ENCODE measurements at regions not wholly inside any gene's neighbourhood (a gene's known extent, or its start where the extent isn't known, plus 50 kb on each side); places are given as distances from the start of the nearest gene placed in this dataset.
"Not testable (repeated sequence)": the region's sequence is repeated elsewhere in the genome, so short reads cannot be mapped to it uniquely, and the experiment has no call there.

- Histone ChIP-seq H2AFZ (no peak overlapping the region), H3K4me3 (ENCODE audit: low read depth, low read length) (no peak overlapping the region), H3K4me2 (ENCODE audit: low read length) (no peak overlapping the region), H3K36me3 (ENCODE audit: control insufficient read depth, insufficient read depth, low read length) (no peaks in the 10 kb centered on the region), H3K27me3 (ENCODE audit: control insufficient read depth, insufficient read depth, low read length) (no peaks in the 10 kb centered on the region), H3K4me1 (no peaks in the 10 kb centered on the region), H3K27ac (no peak overlapping the region), H3K9me3 (ENCODE audit: control insufficient read depth, low read length) (no peaks in the 10 kb centered on the region), H3K9ac (no peak overlapping the region), H3K79me2 (no peaks in the 10 kb centered on the region)
- no peak for TF ChIP-seq CTCF (IDR thresholded peaks at IDR 0.05)
Measured at GRCh38 chr13:63774133-63774532, 2358.5 kb upstream of the PCDH20 start.

- no peaks in the 10 kb centered on the region for H3K4me1 ChIP-seq
Measured at GRCh38 chr13:63773476-63773875, 2357.8 kb upstream of the PCDH20 start.

GRCh38 chr13:63757683-63758082 is 2342.0 kb upstream of the PCDH20 start:
- not testable (repeated sequence) for H3K4me1 ChIP-seq; H3K36me3 ChIP-seq (ENCODE audit: control insufficient read depth, insufficient read depth, low read length); H3K9me3 ChIP-seq (ENCODE audit: control insufficient read depth, low read length); H3K9ac ChIP-seq; H3K27ac ChIP-seq; H3K79me2 ChIP-seq; H3K4me3 ChIP-seq (ENCODE audit: low read depth, low read length); H2AFZ ChIP-seq; H3K27me3 ChIP-seq (ENCODE audit: control insufficient read depth, insufficient read depth, low read length); H3K4me2 ChIP-seq (ENCODE audit: low read length)

More at GRCh38 chr13:63773476-63773875, 2357.8 kb upstream of the PCDH20 start:
- Histone ChIP-seq H3K4me3 (ENCODE audit: low read depth, low read length) (no peak overlapping the region), H3K36me3 (ENCODE audit: control insufficient read depth, insufficient read depth, low read length) (no peaks in the 10 kb centered on the region), H3K4me2 (ENCODE audit: low read length) (no peak overlapping the region), H3K79me2 (no peaks in the 10 kb centered on the region), H3K27me3 (ENCODE audit: control insufficient read depth, insufficient read depth, low read length) (no peaks in the 10 kb centered on the region), H3K9ac (no peak overlapping the region), H3K9me3 (ENCODE audit: control insufficient read depth, low read length) (no peaks in the 10 kb centered on the region), H2AFZ (no peak overlapping the region), H3K27ac (no peak overlapping the region)
- TF ChIP-seq CTCF (IDR thresholded peaks at IDR 0.05) = no peak

- not testable (repeated sequence) for H3K4me2 ChIP-seq (ENCODE audit: low read length); H3K27me3 ChIP-seq (ENCODE audit: control insufficient read depth, insufficient read depth, low read length); H3K9me3 ChIP-seq (ENCODE audit: control insufficient read depth, low read length); H3K36me3 ChIP-seq (ENCODE audit: control insufficient read depth, insufficient read depth, low read length); H3K4me3 ChIP-seq (ENCODE audit: low read depth, low read length); H3K79me2 ChIP-seq; H3K9ac ChIP-seq; H3K27ac ChIP-seq; H2AFZ ChIP-seq; H3K4me1 ChIP-seq
Measured at GRCh38 chr13:63749857-63750256, 2334.2 kb upstream of the PCDH20 start.

- not testable (repeated sequence) for H3K4me3 ChIP-seq (ENCODE audit: low read depth, low read length); H3K9ac ChIP-seq; H3K36me3 ChIP-seq (ENCODE audit: control insufficient read depth, insufficient read depth, low read length); H3K79me2 ChIP-seq; H3K9me3 ChIP-seq (ENCODE audit: control insufficient read depth, low read length); H3K4me1 ChIP-seq; H2AFZ ChIP-seq; H3K4me2 ChIP-seq (ENCODE audit: low read length); H3K27ac ChIP-seq; H3K27me3 ChIP-seq (ENCODE audit: control insufficient read depth, insufficient read depth, low read length)
Measured at GRCh38 chr13:63741814-63742101, 2326.1 kb upstream of the PCDH20 start.

GRCh38 chr13:63741029-63741813 is 2325.6 kb upstream of the PCDH20 start:
- Histone ChIP-seq H3K27ac (no peak overlapping the region), H2AFZ (no peak overlapping the region), H3K4me3 (ENCODE audit: low read depth, low read length) (no peak overlapping the region), H3K9ac (no peak overlapping the region), H3K79me2 (no peaks in the 10 kb centered on the region), H3K36me3 (ENCODE audit: control insufficient read depth, insufficient read depth, low read length) (no peaks in the 10 kb centered on the region), H3K9me3 (ENCODE audit: control insufficient read depth, low read length) (no peaks in the 10 kb centered on the region), H3K4me2 (ENCODE audit: low read length) (no peak overlapping the region), H3K4me1 (no peaks in the 10 kb centered on the region), H3K27me3 (ENCODE audit: control insufficient read depth, insufficient read depth, low read length) (no peaks in the 10 kb centered on the region)
- TF ChIP-seq CTCF (IDR thresholded peaks at IDR 0.05) = no peak

- H3K9me3 ChIP-seq (ENCODE audit: control insufficient read depth, low read length); H3K9ac ChIP-seq; H2AFZ ChIP-seq; H3K4me1 ChIP-seq; H3K79me2 ChIP-seq; H3K27ac ChIP-seq; H3K4me2 ChIP-seq (ENCODE audit: low read length); H3K27me3 ChIP-seq (ENCODE audit: control insufficient read depth, insufficient read depth, low read length); H3K4me3 ChIP-seq (ENCODE audit: low read depth, low read length); H3K36me3 ChIP-seq (ENCODE audit: control insufficient read depth, insufficient read depth, low read length): not testable (repeated sequence)
Measured at GRCh38 chr13:63739112-63739735, 2323.6 kb upstream of the PCDH20 start.

Data from parathyroid adenoma (tissue), 2 donors.